Liver (tissue), 3 donors: ENCODE measurements at regions not wholly inside any gene's neighbourhood (a gene's known extent, or its start where the extent isn't known, plus 50 kb on each side); places are given as distances from the start of the nearest gene placed in this dataset.

Source experiments
- HNF4G ChIP-seq: IDR thresholded peaks from 2 replicates; pipeline ENCODE4 v1.6.1; 2016; ENCODE audit warnings: antibody characterized with exemption
- MAX ChIP-seq: IDR thresholded peaks from 2 replicates; pipeline ENCODE4 v1.6.1; 2016; ENCODE audit warnings: antibody characterized with exemption
- RAD21 ChIP-seq, 2 donors: IDR thresholded peaks; 2 replicates each; pipeline ENCODE4 v1.6.1; 2016; ENCODE audit warnings: antibody characterized with exemption in 2 of 2, mild to moderate bottlenecking in 2 of 2
- TAF1 ChIP-seq: conservative IDR thresholded peaks from 2 replicates; pipeline ENCODE4 v1.6.1; 2016; ENCODE audit warnings: antibody characterized with exemption, mild to moderate bottlenecking
- TF ChIP-seq, protein P1 (sequence below): fragments of 150-350 bp; IDR thresholded peaks from 2 replicates; pipeline ENCODE4 v1.5.1; 2017; ENCODE audit warnings: improper control_type of control experiment, low read depth, low read length; ENCODE audit not compliant: missing input control
- TF ChIP-seq, protein P2 (sequence below): IDR thresholded peaks from 2 replicates; pipeline ENCODE4 v1.6.1; 2016; ENCODE audit warnings: antibody characterized with exemption
- donor health status: healthy.
- donor health status: healthy.

DNA sequence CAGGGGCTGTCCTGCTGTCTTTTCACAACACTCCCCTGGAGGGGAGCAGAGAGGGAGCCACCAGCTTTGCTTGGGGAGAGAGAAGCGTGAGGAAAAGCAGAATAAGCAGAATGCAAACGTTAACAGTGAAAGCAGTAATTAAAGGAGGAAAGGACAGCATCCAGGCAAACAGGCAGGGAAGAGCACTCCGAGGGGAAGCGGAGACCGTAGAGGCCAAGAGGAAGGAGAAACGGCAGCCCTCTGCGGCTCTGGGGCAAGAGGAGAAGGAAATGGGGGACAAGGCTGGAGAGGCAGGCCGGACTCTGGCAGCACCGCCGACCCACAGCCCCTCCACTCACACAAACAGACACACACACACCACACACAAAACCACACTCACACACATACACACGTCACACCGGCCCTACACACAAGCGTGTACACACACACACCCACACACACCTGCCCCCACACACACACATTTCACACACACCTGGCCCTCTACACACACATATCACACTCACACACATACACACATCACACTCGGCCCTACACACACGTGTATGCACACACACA is 449.8 kb downstream of the SOX6 start:
- TF ChIP-seq, protein P1, sequence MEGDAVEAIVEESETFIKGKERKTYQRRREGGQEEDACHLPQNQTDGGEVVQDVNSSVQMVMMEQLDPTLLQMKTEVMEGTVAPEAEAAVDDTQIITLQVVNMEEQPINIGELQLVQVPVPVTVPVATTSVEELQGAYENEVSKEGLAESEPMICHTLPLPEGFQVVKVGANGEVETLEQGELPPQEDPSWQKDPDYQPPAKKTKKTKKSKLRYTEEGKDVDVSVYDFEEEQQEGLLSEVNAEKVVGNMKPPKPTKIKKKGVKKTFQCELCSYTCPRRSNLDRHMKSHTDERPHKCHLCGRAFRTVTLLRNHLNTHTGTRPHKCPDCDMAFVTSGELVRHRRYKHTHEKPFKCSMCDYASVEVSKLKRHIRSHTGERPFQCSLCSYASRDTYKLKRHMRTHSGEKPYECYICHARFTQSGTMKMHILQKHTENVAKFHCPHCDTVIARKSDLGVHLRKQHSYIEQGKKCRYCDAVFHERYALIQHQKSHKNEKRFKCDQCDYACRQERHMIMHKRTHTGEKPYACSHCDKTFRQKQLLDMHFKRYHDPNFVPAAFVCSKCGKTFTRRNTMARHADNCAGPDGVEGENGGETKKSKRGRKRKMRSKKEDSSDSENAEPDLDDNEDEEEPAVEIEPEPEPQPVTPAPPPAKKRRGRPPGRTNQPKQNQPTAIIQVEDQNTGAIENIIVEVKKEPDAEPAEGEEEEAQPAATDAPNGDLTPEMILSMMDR, result no peak
- TF ChIP-seq RAD21 (IDR thresholded peaks at IDR 0.05) (no peak), TAF1 (no peak), HNF4G (no peak), MAX (no peak)
- TF ChIP-seq, protein P2, sequence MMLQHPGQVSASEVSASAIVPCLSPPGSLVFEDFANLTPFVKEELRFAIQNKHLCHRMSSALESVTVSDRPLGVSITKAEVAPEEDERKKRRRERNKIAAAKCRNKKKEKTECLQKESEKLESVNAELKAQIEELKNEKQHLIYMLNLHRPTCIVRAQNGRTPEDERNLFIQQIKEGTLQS, result no peak
